Neuronal stem cell (in vitro differentiated cells): ENCODE measurements at regions not wholly inside any gene's neighbourhood (a gene's known extent, or its start where the extent isn't known, plus 50 kb on each side); places are given as distances from the start of the nearest gene placed in this dataset.

ENCODE experiments used
- DNase-seq: peaks from one replicate; pipeline ENCODE4 v3.0.0-alpha.2; 2013; ENCODE audit warnings: low spot score
- H2AFZ ChIP-seq: one replicate; pipeline ENCODE4 v1.6.1; 2013; ENCODE audit warnings: mild to moderate bottlenecking, low read length, inconsistent platforms
- H2AK5ac ChIP-seq: 2 replicates; pipeline ENCODE4 v1.6.1; 2013; ENCODE audit warnings: low read depth, mild to moderate bottlenecking, inconsistent platforms, low read length, moderate library complexity, mixed read lengths
- H2BK120ac ChIP-seq: 2 replicates; pipeline ENCODE4 v1.6.1; 2013; ENCODE audit warnings: low read depth, mild to moderate bottlenecking, inconsistent platforms, low read length, moderate library complexity, mixed read lengths
- H2BK12ac ChIP-seq: one replicate; pipeline ENCODE4 v1.6.1; 2013; ENCODE audit warnings: low read length, inconsistent platforms
- H2BK15ac ChIP-seq: 2 replicates; pipeline ENCODE4 v1.6.1; 2013; ENCODE audit warnings: mild to moderate bottlenecking, low read length, inconsistent platforms, mixed read lengths
- H2BK5ac ChIP-seq: one replicate; pipeline ENCODE4 v1.6.1; 2013; ENCODE audit warnings: inconsistent platforms, mild to moderate bottlenecking, low read length, moderate library complexity
- H3K14ac ChIP-seq: one replicate; pipeline ENCODE4 v1.6.1; 2013; ENCODE audit warnings: low read length, inconsistent platforms
- H3K18ac ChIP-seq: 2 replicates; pipeline ENCODE4 v1.6.1; 2013; ENCODE audit warnings: low read length, inconsistent platforms
- H3K23ac ChIP-seq: 2 replicates; pipeline ENCODE4 v1.6.1; 2013; ENCODE audit warnings: low read depth, mild to moderate bottlenecking, mixed read lengths, low read length, inconsistent platforms; ENCODE audit not compliant: poor library complexity
- H3K27ac ChIP-seq: replicated peaks from 3 replicates; pipeline ENCODE4 v1.5.1; 2013; ENCODE audit warnings: low read length, inconsistent platforms
- H3K27me3 ChIP-seq, 3 experiments: 2 replicates each; pipeline ENCODE4 v1.6.1; 2013; ENCODE audit warnings: low read length in 3 of 3, mild to moderate bottlenecking in 2 of 3, inconsistent platforms in 1 of 3, low read depth in 1 of 3, mixed read lengths in 1 of 3, moderate library complexity in 1 of 3; ENCODE audit not compliant: control insufficient read depth in 3 of 3, insufficient read depth in 3 of 3
- H3K36me3 ChIP-seq, 2 donors: replicated peaks in 1 of 2; 2 replicates each; pipeline ENCODE4 v1.6.1; 2013; ENCODE audit warnings: low read length in 2 of 2; ENCODE audit not compliant: control insufficient read depth in 2 of 2, insufficient read depth in 2 of 2
- H3K4ac ChIP-seq: 2 replicates; pipeline ENCODE4 v1.6.1; 2013; ENCODE audit warnings: inconsistent platforms, mild to moderate bottlenecking, low read length, moderate library complexity
- H3K4me1 ChIP-seq, 2 donors: 1 replicate in 1 of 2; 2 replicates in 1 of 2; pipeline ENCODE4 v1.6.1; 2013; ENCODE audit warnings: low read length in 2 of 2, low read depth in 1 of 2; ENCODE audit not compliant: control insufficient read depth in 2 of 2, insufficient read depth in 1 of 2
- H3K4me2 ChIP-seq: one replicate; pipeline ENCODE4 v1.6.1; 2013; ENCODE audit warnings: mild to moderate bottlenecking, low read length, inconsistent platforms; ENCODE audit not compliant: insufficient read depth, poor library complexity, severe bottlenecking
- H3K4me3 ChIP-seq, 2 donors: 2 replicates each; pipeline ENCODE4 v1.5.1; 2013; ENCODE audit warnings: low read length in 2 of 2, mild to moderate bottlenecking in 2 of 2, inconsistent platforms in 1 of 2, moderate library complexity in 1 of 2
- H3K79me1 ChIP-seq: one replicate; pipeline ENCODE4 v1.6.1; 2013; ENCODE audit warnings: low read depth, mild to moderate bottlenecking, inconsistent platforms, low read length, moderate library complexity
- H3K9ac ChIP-seq: one replicate; pipeline ENCODE4 v1.6.1; 2013; ENCODE audit warnings: mild to moderate bottlenecking, low read depth, low read length, inconsistent platforms; ENCODE audit not compliant: poor library complexity
- H3K9me3 ChIP-seq, 2 donors: replicated peaks in 1 of 2; 2 replicates each; pipeline versions ENCODE3 to v1.6.1; 2013; ENCODE audit warnings: low read length in 2 of 2, mild to moderate bottlenecking in 2 of 2, inconsistent platforms in 1 of 2, low read depth in 1 of 2, mixed read lengths in 1 of 2, moderate library complexity in 1 of 2; ENCODE audit not compliant: control insufficient read depth in 2 of 2, insufficient read depth in 1 of 2
- H4K8ac ChIP-seq: one replicate; pipeline ENCODE4 v1.6.1; 2013; ENCODE audit warnings: low read depth, mild to moderate bottlenecking, inconsistent platforms, low read length, moderate library complexity
- H4K91ac ChIP-seq: one replicate; pipeline ENCODE4 v1.6.1; 2013; ENCODE audit warnings: low read length, low read depth, mild to moderate bottlenecking, inconsistent platforms; ENCODE audit not compliant: poor library complexity
- WGBS, 2 donors: extraction: QIAGEN DNeasy Blood & Tissue Kit; methylation state at CpG; one replicate each; pipeline ENCODE4 v1.1.7; 2013; ENCODE audit warnings: missing lambda C conversion rate in 2 of 2, mixed read lengths in 1 of 2; ENCODE audit not compliant: insufficient read length in 2 of 2, insufficient replicate concordance in 1 of 2; ENCODE audit errors: extremely low coverage in 2 of 2; 5-methylcytosine and 5-hydroxymethylcytosine counted together

- Histone ChIP-seq H3K27ac (no peak overlapping the region), H3K14ac (no peak overlapping the region), H3K27me3 (no peaks in the 10 kb centered on the region), H2AK5ac (no peak overlapping the region), H3K9me3 (peaks cover 0 to 11% of the 10 kb centered on the region in 2 donors), H2BK12ac (no peak overlapping the region), H2BK5ac (no peak overlapping the region), H3K9ac (no peak overlapping the region), H3K36me3 (no peaks in the 10 kb centered on the region), H4K91ac (no peak overlapping the region), H3K4me2 (no peak overlapping the region), H3K4me3 (no peak overlapping the region), H3K4me1 (no peaks in the 10 kb centered on the region), H3K79me1 (no peaks in the 10 kb centered on the region), H2AFZ (no peak overlapping the region), H3K4ac (no peak overlapping the region), H3K18ac (no peak overlapping the region), H2BK120ac (no peak overlapping the region), H2BK15ac (no peak overlapping the region), H3K23ac (no peak overlapping the region), H4K8ac (no peak overlapping the region)
- no CpG with 5 or more reads among the region's 1 CpG for WGBS, 2 donors
- DNase-seq, result no peak
Measured at GRCh38 chr5:3811116-3811515, 215.5 kb downstream of the IRX1 start.

DNA sequence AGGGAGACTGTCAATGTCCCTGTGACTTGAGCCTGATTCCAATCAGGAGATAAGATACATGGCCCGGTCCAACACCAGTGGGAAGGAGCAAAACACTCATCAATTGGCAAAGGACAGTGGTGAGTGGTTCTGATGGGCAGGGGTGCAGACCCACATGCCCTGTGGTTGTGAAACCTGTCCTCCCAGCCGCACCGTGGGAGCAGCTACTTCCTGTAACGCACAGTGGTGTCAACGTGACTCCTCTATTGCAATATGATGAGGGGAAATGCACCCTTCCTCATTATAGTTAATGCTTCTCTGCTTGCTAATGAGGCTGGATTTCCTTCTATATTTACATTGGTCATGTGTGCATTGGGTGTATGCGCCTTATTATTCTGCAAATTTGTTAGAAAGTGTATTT, 223.0 kb downstream of the IRX1 start:
- no peak overlapping the region for H3K14ac ChIP-seq
- H2BK15ac ChIP-seq, result no peak overlapping the region
- WGBS, 2 donors, result no CpG with 5 or more reads among the region's 6 CpGs
- H4K91ac ChIP-seq, result no peak overlapping the region
- no peak for DNase-seq
- H3K27me3 ChIP-seq, result no peaks in the 10 kb centered on the region
- H2BK5ac ChIP-seq, result no peak overlapping the region
- no peak overlapping the region for H2AK5ac ChIP-seq
- H3K4me3 ChIP-seq, result no peak overlapping the region
- no peak overlapping the region for H3K27ac ChIP-seq
- no peak overlapping the region for H3K4me2 ChIP-seq
- H3K79me1 ChIP-seq, result no peaks in the 10 kb centered on the region
- no peaks in the 10 kb centered on the region for H3K36me3 ChIP-seq
- H4K8ac ChIP-seq, result no peak overlapping the region
- H3K9ac ChIP-seq, result no peak overlapping the region
- H3K4ac ChIP-seq, result no peak overlapping the region
- no peak overlapping the region for H3K23ac ChIP-seq
- no peak overlapping the region for H2BK120ac ChIP-seq
- no peaks in the 10 kb centered on the region for H3K9me3 ChIP-seq
- H3K4me1 ChIP-seq, result no peaks in the 10 kb centered on the region
- H3K18ac ChIP-seq, result no peak overlapping the region
- H2AFZ ChIP-seq, result no peak overlapping the region
- no peak overlapping the region for H2BK12ac ChIP-seq

DNA sequence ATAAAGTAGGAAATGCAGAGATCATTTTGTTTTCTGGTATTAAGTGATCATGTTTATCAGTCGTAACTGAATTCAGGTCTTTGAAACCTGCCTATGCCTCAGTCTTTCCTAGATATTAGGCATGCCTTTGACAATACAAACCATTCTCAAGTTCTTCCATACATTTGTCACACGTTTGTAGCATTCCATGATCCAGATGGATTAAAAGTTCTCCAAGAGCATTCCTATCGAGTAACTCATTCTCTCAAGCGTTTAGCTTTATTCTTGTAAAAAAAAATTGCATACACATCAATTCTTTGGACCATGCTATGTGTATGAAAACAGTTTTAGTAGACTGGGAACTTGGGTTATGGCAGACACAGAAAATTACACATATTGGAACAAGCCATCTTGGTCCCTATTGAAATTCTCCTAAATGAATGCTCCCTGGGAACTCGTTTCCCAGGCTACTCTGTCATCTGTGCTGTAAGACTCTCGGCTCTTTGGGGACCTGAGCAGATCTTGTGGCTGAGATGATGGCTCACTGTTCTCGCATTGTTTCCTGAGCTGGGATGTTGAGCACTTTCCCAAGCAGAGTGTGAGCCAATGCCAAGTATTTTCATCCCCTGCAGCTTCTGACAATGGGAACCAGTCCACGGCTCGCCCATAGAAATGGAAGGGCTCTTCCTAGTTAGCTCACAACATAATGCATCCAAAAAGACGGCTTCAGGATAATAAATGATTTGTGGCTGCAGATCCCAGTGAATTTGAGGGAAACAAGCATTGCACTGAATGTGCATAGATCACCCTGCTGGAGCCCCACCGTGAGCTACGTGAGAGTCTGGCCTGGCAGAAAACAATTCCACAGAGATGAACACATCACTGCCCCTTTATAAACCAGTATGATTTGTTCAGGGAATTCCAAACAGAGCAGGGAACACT, 230.2 kb downstream of the IRX1 start:
- Histone ChIP-seq H3K27me3 (no peaks in the 10 kb centered on the region), H2AK5ac (no peak overlapping the region), H2BK15ac (no peak overlapping the region), H3K9me3 (no peaks in the 10 kb centered on the region), H4K91ac (no peak overlapping the region), H3K27ac (no peak overlapping the region), H3K4ac (no peak overlapping the region), H2BK120ac (no peak overlapping the region), H3K4me1 (peaks cover 2 to 5% of the 10 kb centered on the region in 2 donors), H3K9ac (no peak overlapping the region), H2BK5ac (no peak overlapping the region), H3K14ac (no peak overlapping the region), H3K4me2 (no peak overlapping the region), H3K36me3 (no peaks in the 10 kb centered on the region), H2BK12ac (no peak overlapping the region), H3K18ac (no peak overlapping the region), H2AFZ (peak overlapping the region; percentile 58), H3K79me1 (no peaks in the 10 kb centered on the region), H4K8ac (no peak overlapping the region), H3K4me3 (no peak overlapping the region), H3K23ac (no peak overlapping the region)
- no peak for DNase-seq
- WGBS, 2 donors, result no CpG with 5 or more reads among the region's 12 CpGs

DNA sequence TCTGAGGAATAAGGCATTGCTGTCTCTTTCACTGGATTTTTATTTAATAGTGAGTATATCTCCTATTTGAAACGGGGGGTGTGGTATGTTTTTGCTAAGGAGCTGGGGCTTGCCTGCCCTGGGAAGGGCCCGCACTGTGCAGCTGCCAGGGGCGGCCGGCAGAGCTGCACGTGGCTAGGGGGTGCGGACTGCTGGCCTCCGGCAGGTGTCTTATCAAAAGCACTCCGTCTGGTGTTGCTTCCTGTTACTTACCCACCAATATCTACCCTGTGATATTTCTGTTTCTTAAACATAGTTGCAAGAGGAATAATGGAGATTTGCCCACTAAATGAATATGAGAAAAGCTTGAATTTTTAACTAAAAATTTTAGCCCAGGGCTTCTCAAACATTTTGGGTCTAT, 232.0 kb downstream of the IRX1 start:
- no peaks in the 10 kb centered on the region for H3K36me3 ChIP-seq
- no peak overlapping the region for H3K4me3 ChIP-seq
- no peak overlapping the region for H3K18ac ChIP-seq
- H3K4me1 ChIP-seq, result peaks cover 2 to 5% of the 10 kb centered on the region in 2 donors
- no peak overlapping the region for H2BK5ac ChIP-seq
- WGBS, 2 donors, result no CpG with 5 or more reads among the region's 8 CpGs
- no peak overlapping the region for H2BK15ac ChIP-seq
- no peak overlapping the region for H4K91ac ChIP-seq
- no peaks in the 10 kb centered on the region for H3K79me1 ChIP-seq
- H3K23ac ChIP-seq, result no peak overlapping the region
- H3K9ac ChIP-seq, result no peak overlapping the region
- H2BK12ac ChIP-seq, result no peak overlapping the region
- H3K4me2 ChIP-seq, result no peak overlapping the region
- no peak overlapping the region for H4K8ac ChIP-seq
- no peaks in the 10 kb centered on the region for H3K27me3 ChIP-seq
- H3K9me3 ChIP-seq, result no peaks in the 10 kb centered on the region
- no peak overlapping the region for H3K14ac ChIP-seq
- no peak overlapping the region for H3K4ac ChIP-seq
- no peak for DNase-seq
- no peak overlapping the region for H2AFZ ChIP-seq
- no peak overlapping the region for H3K27ac ChIP-seq
- no peak overlapping the region for H2AK5ac ChIP-seq
- H2BK120ac ChIP-seq, result no peak overlapping the region
